PFSK-1 (cell line): ENCODE measurements at regions not wholly inside any gene's neighbourhood (a gene's known extent, or its start where the extent isn't known, plus 50 kb on each side); places are given as distances from the start of the nearest gene placed in this dataset.

Source experiments
- FOXP2 ChIP-seq: optimal IDR thresholded peaks from 2 replicates; pipeline ENCODE3; 2011; ENCODE audit warnings: borderline replicate concordance, control low read depth, inconsistent platforms; ENCODE audit not compliant: insufficient read depth; ENCODE audit errors: extremely low read length, extremely low read depth
- POLR2AphosphoS5 ChIP-seq: IDR thresholded peaks from 2 replicates; pipeline ENCODE4 v1.6.1; 2012; ENCODE audit warnings: low read depth, mild to moderate bottlenecking, control low read depth, low read length, moderate library complexity
- REST ChIP-seq, 2 experiments: IDR thresholded peaks; 2 replicates each; pipeline versions ENCODE4 v1.6.1 to v1.8.0; 2011 to 2012; ENCODE audit warnings: low read depth in 2 of 2, low read length in 2 of 2, control low read depth in 1 of 2, inconsistent platforms in 1 of 2, mild to moderate bottlenecking in 1 of 2, moderate library complexity in 1 of 2; ENCODE audit not compliant: insufficient read depth in 1 of 2
- SIN3A ChIP-seq: IDR thresholded peaks from 2 replicates; pipeline ENCODE4 v1.6.1; 2012; ENCODE audit warnings: mild to moderate bottlenecking, low read length, moderate library complexity, borderline replicate concordance; ENCODE audit not compliant: insufficient read depth
- TAF1 ChIP-seq: IDR thresholded peaks from 2 replicates; pipeline ENCODE4 v1.6.1; 2012; ENCODE audit warnings: low read length, control low read depth, borderline replicate concordance; ENCODE audit not compliant: insufficient read depth

GRCh38 chr2:66186537-66186936 is 248.4 kb upstream of the MEIS1 start:
- TF ChIP-seq TAF1 (no peak), SIN3A (no peak), POLR2AphosphoS5 (no peak)

GRCh38 chr2:66185497-66186054 is 249.3 kb upstream of the MEIS1 start:
- no peak for TF ChIP-seq REST (IDR thresholded peaks at IDR 0.05; ENCODE audit: insufficient read depth in 1 of 2, low read depth in 2 of 2, low read length in 2 of 2)
- no peak for TF ChIP-seq TAF1

- TF ChIP-seq SIN3A: no peak
- no peak for TF ChIP-seq TAF1
- TF ChIP-seq POLR2AphosphoS5: no peak
- TF ChIP-seq FOXP2: no peak
- no peak for TF ChIP-seq REST (IDR thresholded peaks at IDR 0.05; ENCODE audit: insufficient read depth in 1 of 2, low read depth in 2 of 2, low read length in 2 of 2)
Measured at GRCh38 chr2:66174491-66174890, 260.4 kb upstream of the MEIS1 start.

GRCh38 chr2:66173645-66174044 is 261.3 kb upstream of the MEIS1 start:
- TF ChIP-seq TAF1 (no peak), FOXP2 (no peak), REST (IDR thresholded peaks at IDR 0.05; ENCODE audit: insufficient read depth in 1 of 2, low read depth in 2 of 2, low read length in 2 of 2) (no peak), SIN3A (no peak), POLR2AphosphoS5 (no peak)

GRCh38 chr2:66171530-66171929 is 263.4 kb upstream of the MEIS1 start:
- TF ChIP-seq SIN3A: no peak
- no peak for TF ChIP-seq TAF1
- no peak for TF ChIP-seq REST (IDR thresholded peaks at IDR 0.05; ENCODE audit: insufficient read depth in 1 of 2, low read depth in 2 of 2, low read length in 2 of 2)
- TF ChIP-seq POLR2AphosphoS5: no peak
- no peak for TF ChIP-seq FOXP2
